Stimulated activated CD8-positive, alpha-beta memory T cell treated with anti-CD3 and anti-CD28 coated beads, Interleukin-4, amount 100 ng/mL, for 24 hours (primary cell): ENCODE measurements at regions not wholly inside any gene's neighbourhood (a gene's known extent, or its start where the extent isn't known, plus 50 kb on each side); places are given as distances from the start of the nearest gene placed in this dataset.

Source experiments
- DNase-seq: peaks from one replicate; pipeline ENCODE4 v3.0.0-alpha.2; 2020; ENCODE audit warnings: low read depth

DNA sequence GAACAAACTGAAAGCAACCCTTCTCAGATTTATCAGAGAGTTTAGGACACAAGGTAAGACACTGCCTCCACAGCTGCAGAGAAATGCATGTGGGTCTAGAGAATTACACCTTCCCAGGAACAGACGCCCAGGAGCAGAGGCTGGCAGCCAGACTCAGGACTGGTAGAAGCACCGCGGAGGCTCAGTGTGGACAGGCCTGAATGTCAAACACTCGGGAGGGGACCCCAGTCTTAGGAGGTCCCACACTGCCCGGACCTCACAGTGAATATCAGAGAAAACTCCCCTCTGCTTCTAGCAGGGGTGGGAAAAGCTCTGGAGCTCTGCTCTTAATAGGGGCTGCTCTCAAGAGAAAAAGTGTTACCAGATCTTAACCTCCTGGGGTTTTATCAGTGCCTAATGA lies 952.7 kb downstream of the BRD1 start:
- no peak for DNase-seq

DNA sequence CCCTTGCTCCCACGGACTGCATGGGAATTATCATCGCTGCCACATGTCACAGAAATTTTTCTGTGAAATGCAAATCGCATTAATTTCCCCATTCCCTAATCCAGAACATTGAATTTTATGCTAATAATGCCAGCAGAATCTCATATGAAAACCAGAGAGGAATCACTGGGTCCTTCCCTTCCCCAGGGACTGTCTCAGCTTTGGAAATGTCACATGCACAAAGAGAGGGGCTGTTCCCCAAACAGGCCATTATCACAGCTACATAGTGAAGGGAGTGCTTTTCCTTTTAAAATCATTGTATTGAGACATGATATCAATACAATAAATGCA lies 954.5 kb downstream of the BRD1 start:
- no peak for DNase-seq

DNA sequence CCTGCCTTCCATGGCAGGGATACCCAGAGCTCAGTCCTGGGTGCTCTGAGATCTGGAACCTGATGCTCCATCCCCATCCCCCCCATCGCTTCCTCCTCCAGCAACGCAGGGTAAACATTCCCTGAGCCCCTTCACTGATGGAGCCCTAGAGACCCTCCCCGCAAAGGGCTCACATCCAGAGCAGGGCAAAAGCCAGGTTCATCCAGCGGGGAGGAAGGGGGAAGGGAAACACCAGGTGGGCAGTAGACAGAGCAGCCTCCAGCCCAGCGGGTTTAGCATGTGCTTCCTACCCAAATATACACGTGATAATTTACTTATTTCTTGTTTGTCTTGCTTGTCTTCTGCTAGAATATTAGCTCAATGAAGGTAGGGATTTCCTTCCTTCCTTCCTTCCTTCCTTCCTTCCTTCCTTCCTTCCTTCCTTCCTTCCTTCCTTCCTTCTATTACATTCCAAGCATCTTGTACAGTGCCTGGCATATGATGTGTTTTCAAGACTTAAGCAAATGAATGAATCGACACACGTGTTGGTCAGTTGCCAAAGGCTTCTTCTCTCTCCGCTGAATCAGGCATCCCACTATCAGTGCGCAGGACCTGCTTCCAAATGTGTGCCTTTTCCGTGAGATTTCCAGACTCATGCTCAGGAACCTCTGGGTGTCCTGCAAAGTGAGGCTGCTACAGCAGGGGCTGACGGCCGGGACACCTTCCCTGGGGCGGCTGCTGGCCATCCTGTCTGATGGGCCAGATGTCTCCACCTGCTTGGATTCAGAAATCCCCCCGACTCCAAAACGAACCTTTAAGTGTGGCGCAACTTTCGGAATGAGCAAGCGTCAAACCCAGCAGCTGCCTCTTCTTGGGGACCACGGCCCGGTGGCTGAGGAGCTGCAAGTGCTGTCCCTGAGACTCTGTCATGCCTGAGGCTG lies 955.1 kb downstream of the BRD1 start:
- DNase-seq = no peak

DNA sequence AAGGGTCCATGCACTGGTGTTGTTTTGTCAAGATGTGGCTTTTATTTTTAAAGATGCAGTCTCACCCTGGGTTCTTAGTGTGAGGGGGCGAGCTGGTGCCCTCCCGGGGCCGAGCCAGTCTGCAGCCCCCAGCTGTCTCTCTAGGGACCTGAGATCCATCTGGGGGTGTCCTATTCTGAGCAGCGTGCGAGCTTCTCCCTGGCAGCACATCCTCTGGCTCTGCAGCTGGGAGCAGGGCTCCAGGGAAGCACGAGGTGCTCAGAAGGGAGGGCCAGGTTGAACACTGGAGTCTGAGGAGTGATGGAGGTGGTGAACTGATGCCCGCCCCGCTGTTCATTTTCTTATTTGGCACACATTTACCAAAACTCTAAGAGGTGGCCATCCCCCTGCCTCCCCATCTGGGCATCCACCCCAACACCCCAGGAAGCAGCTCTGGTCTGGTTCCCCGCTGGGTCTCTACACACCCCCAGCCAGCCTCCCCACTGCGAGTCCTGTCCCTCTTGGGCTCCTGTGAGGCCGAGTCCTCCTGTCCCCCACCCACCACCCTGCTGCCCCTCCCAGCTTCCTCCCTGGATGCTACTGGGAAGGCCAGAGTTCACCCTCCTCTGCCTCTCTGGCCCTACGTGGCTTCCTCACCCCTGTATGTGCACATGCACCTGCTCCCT lies 956.4 kb downstream of the BRD1 start:
- no peak for DNase-seq

DNA sequence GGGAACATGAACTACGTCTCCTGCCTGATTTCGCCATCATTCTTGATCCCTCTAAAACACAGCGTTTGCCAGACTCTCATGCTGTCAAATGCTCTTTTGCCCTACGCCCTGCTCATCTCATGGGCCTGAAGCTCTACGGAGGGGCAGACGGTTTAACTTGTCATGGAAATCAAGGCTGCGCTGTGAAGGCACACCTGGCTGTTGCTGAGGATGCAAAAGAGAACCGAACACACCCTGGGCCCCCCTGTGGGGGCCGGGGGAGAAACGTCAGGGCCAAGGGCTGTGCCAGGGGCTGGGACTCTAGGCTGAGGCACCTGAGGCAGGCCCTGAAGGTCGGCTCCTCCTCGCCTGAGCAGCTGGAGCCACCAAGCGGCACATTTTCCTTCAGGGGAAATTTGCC lies 957.2 kb downstream of the BRD1 start:
- no peak for DNase-seq

DNA sequence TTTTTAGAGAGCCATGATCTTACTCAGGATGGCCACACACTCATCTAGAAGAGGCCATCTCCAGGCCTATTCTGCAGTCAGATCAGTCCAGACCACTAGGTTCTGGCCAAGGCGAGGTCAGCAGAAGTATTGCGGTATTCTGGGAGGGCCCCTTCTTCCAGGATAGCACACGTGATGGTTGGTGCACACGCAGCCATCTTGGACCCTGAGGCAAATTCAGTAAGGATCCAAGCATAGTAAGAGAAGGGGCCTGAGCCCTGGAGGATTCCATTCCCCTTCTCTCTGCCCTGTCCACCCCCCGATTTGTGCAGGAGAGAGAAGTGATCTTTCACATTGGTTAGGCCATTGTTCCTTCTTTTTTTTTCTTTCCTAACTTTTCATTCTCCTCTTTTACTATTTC lies 957.9 kb downstream of the BRD1 start:
- no peak for DNase-seq

DNA sequence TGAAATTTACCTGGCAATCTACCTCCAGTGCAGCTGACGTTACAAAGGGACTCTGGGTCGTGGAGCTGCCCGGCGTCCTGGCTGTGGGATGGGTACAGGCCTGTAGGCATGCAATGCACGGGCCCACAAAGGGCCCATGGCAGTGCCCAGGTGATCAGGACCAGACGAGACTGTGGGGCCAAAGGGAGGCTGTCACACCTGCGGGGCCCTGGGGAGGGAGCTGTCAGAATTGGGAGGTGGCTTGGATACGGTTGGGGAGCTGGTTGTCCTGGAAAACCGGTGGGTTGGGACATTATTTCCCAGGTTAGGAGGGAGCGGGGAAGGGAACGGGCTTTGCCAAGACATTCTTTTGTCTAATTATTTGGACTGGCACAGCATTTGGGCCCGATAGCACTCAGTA lies 958.5 kb downstream of the BRD1 start:
- DNase-seq = no peak

DNA sequence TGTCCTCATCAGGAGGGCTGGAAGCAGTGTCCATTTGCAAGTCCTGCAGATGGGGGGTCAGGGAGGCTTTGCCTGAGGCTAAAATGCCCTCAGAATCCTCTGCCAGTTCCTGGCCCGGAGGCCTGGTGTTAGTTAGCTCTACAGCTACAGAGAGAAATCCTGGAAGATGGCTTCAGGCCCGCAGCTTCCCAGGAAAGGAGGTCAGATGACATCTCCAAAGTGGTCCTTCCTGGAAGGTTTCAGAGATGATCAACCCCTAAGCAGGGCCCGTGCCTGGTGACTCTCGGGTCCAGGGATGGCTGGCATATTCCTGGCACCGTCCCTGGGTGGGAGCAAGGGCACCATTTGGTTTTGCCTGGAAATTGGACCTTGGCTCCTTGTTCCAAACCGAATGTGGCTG lies 959.1 kb downstream of the BRD1 start:
- no peak for DNase-seq

DNA sequence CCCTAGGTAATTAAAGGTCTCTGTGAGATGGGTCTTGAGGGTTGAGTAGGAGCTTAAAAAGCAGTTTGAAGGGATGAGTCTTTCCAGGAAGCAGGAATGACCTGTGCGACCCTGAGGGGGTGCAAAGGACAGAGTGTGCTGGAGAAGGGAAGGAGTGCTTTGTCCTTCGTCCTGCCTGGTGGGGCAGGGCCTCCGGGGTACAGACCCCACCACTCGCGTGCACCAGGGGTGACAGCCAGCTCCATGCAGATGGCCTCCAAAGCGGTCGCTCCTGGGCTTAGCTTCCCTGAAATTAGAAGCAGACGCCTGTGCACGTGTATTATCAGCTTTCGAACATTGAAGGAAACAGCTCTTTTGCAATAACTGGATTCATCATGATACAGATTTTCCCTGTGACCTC lies 959.8 kb downstream of the BRD1 start:
- DNase-seq = no peak

DNA sequence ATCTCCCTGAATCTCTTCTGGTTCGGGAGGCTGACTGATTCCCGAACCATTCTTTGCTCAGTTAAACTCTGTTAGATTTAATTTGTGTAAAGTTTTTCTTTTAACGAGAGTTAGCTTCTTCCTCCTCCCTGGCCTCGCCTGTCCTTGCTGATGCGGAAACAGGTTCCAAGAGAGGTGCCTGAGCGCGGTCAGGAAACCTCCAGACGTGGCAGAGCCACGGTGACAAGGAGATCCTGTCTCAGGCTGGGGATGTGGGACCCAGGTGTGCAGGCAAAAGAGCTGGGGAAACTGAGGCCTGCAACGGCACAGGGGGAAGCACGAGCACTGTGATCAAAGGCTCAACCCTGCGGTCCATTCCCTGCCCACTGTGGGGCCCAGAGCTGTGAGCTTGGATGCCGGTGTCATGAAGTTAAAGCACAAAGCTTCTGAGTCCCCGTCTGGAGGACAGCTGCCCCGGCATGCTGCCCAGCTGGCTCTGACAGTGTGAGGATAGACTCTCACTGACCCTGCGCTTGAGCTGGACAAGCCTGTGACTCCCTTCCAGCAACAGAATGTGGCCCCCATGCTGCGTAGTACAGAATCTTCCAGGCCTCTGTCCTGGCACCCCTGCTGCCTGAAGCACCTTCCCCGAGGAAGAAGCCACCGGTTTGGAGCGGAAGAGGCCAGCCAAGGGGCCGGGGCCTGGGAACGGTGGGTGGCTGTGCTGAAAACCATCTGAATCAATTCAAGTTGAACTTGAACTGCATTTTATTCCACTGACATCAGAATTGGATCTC lies 960.6 kb downstream of the BRD1 start:
- DNase-seq = no peak

DNA sequence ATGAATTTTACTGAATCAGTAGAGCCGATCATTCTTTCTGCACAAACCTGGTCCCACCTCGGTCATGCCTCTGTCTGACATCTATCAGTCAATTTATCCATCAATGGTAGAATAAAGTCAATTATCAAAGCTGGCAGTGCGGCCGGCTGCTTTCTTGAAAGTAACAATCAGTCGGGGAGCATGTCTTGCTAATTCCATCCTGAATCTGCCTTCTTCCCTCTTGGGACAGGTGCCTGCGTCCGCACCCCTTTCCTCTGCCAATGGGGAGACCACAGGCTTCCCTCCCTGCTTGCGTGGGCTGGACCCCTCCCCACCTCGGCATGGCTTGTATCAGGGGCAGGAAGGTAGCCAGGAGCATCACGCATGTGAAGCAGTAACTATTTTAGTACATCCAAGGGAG lies 962.9 kb downstream of the BRD1 start:
- no peak for DNase-seq

DNA sequence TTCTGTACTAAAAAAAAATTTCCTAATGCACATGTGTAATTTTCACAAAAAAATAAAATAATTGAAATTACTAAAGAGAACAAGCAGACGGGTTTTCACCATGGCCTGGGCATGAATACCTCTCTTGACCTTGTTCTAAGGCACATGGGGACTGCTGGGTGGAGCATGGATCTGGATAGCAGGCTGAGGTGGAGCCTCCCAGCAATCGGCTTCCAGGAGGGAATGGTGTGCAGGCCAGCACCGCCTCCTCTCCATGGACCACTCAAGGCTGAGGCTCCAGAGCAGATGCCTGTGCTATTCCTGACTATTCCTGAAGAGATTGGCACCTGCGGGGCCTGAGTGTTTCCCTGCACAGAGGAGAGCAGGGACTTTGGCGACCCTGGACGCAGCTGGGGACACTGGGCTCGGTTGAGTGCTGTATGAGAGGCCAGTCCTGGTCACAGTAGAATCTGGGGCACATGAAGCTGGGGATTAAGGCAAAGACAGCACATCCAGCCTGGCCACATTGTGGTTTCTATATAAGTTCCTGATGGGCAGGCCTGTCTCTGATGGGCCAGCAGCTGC lies 963.6 kb downstream of the BRD1 start:
- DNase-seq = no peak

DNA sequence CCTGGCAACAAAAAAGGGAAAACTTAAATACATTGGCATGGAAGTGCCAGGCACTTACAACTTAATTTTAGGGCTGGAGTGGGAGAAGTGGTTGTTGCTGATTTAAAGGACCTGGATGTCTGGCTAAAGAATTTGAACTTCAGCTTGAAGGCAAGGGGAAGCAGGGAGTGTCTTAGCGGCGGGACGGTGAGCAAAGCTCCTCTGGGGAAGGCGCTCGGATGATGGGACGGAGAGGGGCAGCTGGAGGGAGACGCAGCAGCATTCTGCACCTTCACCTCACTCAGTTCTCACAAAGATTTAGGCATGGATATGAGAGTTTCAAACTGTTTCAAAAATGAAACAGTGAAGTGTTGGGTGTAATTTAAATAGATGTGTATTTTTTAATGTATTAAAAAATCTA lies 967.1 kb downstream of the BRD1 start:
- no peak for DNase-seq

DNA sequence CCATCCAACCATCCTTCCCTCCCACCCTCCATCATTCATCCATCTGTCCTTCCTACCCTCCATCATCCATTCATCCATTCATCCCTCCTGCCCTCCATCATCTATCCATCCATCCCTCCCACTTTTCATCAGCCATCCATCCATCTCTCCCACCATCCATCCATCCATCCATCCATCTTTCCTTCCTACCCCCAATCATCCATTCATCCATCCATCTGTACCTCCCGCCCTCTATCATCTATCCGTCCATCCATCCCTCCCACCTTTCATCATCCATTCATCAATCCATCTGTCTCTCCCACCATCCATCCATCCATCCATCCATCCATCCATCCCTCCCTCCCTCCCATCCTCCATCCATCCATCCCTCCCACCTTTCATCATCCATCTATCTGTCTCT lies 968.8 kb downstream of the BRD1 start:
- no peak for DNase-seq

DNA sequence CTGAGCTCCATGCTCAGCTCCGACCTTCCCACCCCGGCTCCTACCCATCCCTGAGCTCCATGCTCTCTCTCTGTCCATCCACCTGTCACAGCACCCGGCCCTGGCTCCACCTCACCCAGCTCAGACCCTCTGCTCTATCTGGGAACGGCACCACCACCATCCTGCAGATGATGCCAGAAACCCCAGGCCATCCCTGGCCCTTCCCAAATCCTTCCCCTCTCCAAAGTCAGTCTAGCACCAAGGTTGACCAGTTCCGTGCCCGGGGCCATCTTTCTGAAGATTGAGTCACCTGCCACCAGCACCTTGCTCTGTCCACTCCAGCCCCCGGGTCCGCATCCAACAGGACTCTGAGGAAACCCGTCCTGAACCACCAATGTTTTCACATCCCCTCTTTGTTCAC lies 969.6 kb downstream of the BRD1 start:
- DNase-seq = no peak

DNA sequence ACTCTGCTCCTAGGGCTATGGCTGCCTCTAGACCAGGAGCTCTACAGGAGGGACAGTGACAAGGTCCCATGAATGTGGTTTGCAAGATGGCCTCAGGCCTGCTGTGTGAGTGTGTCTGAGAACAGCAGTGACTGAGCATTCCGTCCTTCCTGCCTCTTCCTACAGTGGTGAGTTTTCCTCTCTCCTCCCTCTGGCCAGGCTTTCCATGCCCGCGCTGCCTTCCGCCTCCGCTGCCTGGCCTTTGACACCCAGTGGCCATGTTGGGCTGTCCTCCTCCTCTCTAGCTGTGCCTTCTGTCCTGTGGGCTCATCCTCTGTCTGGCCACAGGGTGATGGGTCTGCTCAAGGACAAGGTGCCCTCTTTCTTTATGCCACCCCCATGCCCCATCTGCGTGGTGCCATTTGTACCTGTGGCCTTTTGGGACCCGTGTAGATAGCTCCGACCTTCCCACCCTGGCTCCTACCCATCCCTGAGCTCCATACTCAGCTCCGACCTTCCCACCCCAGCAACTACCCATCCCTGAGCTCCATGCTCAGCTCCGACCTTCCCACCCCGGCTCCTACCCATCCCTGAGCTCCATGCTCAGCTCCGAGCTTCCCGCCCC lies 970.4 kb downstream of the BRD1 start:
- DNase-seq = no peak

DNA sequence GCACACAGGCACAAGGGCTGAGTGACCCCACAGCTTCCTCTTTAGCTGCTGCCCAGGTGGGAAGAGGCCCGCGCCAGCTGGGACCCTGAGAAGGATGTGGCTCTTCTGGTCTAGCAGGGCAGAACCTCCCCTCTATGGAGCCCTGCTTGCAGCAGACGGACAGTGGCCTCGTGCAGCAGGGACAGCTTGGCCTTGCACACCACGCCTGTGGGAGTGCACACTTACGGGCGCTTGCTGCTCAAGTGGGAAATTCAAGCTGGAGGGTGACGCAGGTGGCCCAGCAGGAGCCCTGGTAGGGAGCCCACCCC lies 971.4 kb downstream of the BRD1 start:
- DNase-seq = no peak

DNA sequence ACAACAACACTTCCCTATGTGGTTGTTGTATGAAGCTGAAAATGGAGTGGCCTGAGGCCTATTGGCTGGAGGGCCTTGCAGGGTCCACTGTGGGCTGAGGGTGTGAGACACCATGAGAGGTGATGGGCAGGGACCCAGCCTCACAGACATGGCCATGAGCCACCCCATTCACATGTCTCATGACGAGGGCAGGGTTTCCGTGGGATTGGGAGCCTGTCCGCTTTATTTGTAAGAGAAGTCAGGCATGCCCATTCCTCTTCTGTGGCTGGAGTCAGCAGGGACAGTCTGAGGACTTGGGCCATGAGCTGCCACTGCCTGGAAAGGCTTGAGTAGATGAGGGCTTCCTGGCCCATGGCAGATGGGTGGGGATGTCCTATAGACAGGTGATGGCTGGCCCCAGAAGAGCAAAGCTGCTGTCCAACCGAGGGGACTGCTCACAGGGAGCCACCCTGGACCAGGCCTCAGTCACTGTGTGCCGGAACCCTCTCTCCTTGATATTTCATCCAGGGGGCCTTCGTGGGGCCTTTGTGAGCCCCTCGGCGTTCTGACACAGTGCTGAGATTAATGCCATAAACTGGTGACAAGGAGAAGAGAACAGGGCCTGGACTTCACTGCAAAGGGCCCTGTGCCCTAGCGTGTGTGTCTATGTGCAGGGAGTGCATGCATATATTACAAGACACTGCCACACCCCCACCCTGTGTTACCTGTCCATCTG lies 971.9 kb downstream of the BRD1 start:
- no peak for DNase-seq

DNA sequence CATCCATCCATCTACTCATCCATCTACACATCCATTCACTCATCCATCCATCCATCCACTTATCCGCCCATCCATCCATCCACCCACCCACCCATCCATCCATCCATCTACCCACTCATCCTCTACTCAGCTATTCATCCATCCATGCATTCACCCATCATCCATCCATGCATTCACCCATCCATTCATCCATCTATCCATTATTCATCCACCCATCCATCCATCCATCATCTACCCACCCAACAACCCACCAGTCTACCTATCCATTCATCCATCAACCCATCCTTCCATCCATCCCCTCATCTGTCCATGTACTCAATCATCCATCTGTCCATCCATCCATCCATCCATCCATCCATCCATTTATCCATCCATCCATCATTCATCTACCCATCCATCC lies 972.7 kb downstream of the BRD1 start:
- DNase-seq = no peak

DNA sequence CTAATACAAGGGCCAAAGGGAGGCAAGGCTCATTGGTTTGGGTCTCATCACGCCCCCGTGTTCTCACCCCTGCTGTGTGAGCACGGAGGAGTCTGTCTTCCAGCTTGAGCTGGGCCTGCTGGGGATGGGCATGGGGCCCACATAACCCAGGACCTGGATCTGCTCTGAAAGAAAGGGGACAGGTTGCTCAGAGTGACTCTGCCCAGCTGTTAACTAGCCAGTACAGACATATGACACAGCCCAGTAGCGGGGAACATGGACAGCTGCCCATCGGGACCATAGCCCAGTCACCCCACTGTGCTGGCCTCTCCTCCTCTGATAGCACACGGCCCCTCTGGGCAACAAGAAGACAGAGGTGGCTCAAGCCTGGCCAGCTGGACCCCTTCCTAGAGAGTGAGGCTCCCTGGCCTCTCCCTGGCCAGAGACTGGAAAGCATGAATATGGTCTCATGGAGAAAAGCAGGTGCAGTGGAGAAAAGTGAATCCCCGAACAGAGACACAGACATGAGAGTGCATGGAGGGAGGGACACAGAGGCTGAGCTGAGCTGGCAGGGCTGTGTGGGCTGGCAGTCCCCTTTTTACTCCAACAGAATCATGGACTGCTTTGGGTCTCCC lies 973.9 kb downstream of the BRD1 start:
- no peak for DNase-seq

DNA sequence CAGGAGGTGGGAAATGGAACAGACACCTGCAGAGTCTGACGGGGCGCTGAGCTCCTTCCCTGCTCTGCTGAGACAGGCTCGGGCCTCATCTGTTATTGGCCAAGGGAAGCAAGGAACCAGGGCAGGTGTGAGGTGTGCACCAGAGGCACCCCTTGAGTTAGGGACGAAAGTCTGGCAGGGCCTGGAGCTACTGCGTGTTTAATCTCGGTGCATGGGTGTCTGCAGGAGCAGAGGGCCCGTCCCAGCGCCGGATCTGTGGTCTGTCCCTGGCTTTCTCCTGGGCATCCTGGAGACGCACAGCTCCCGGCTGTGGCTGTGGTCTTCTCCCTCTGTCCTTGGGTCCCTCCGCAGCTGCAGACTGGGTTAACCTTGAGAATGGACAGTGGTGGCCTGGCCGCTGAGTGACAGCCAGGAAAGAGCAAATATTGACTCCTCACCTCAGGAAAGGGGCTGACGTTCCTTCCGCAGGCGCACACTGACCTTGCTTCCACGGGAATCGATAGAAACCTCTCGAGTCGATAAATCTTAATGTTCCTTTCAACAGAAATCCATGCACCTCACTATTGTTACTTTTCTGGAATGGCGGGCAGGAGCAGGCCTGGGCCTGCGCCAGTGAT lies 975.6 kb downstream of the BRD1 start:
- DNase-seq = no peak
